SK-N-SH (cell line): ENCODE measurements at regions not wholly inside any gene's neighbourhood (a gene's known extent, or its start where the extent isn't known, plus 50 kb on each side); places are given as distances from the start of the nearest gene placed in this dataset.

ENCODE experiments used
- CTCF ChIA-PET: fragments of 300-600, 350-600 bp; formaldehyde crosslinking; extraction: SDS; loops from one replicate; lab custom pipeline; 2021; lab: Yijun Ruan, JAX
- POLR2A ChIA-PET: fragments of 350-600 bp; sonication (Branson Sonifier 250); formaldehyde crosslinking; extraction: SDS; loops from one replicate; lab custom pipeline; 2020; ENCODE audit warnings: antibody characterized with exemption, inconsistent platforms; lab: Yijun Ruan, JAX
- DNase-seq: peaks from one replicate; pipeline ENCODE4 v3.0.0; 2012
- H2AFZ ChIP-seq: fragments of 200-600 bp; sonication (generic); 2 replicates; pipeline ENCODE4 v1.8.1; 2016; ENCODE audit warnings: antibody characterized with exemption, mild to moderate bottlenecking, low read depth
- H3F3A ChIP-seq: fragments of 200-600 bp; sonication (generic); replicated peaks from 2 replicates; pipeline ENCODE3; 2016; ENCODE audit warnings: antibody characterized with exemption, mild to moderate bottlenecking; ENCODE audit not compliant: insufficient read depth
- H3K27ac ChIP-seq, 2 experiments: fragments of 200-500 bp in 1 of 2; fragments of 200-600 bp in 1 of 2; sonication (Bioruptor generic) in 1 of 2; sonication (generic), shearing (Covaris generic) in 1 of 2; 2 replicates each; pipeline versions ENCODE4 v1.5.1 to v1.6.1; 2014 to 2016; ENCODE audit warnings: low read depth in 2 of 2, inconsistent platforms in 1 of 2, low read length in 1 of 2, mild to moderate bottlenecking in 1 of 2, mixed read lengths in 1 of 2
- H3K27me3 ChIP-seq: fragments of 200-600 bp; sonication (generic), shearing (Covaris generic); 2 replicates; pipeline ENCODE4 v1.6.1; 2016; ENCODE audit warnings: mixed run types; ENCODE audit not compliant: insufficient read depth
- H3K36me3 ChIP-seq, 2 experiments: fragments of 200-500 bp in 1 of 2; fragments of 200-600 bp in 1 of 2; sonication (Bioruptor generic) in 1 of 2; sonication (generic) in 1 of 2; replicated peaks in 1 of 2; 2 replicates each; pipeline versions ENCODE3 to v1.5.1; 2014 to 2016; ENCODE audit warnings: low read length in 1 of 2, mild to moderate bottlenecking in 1 of 2; ENCODE audit not compliant: insufficient read depth in 2 of 2, control insufficient read depth in 1 of 2
- H3K4me1 ChIP-seq, 2 experiments: fragments of 200-500 bp in 1 of 2; fragments of 200-600 bp in 1 of 2; sonication (Bioruptor generic) in 1 of 2; sonication (generic), shearing (Covaris generic) in 1 of 2; 2 replicates each; pipeline versions ENCODE4 v1.5.1 to v1.6.1; 2014 to 2016; ENCODE audit warnings: low read depth in 1 of 2, low read length in 1 of 2, mixed run types in 1 of 2; ENCODE audit not compliant: insufficient read depth in 2 of 2, control insufficient read depth in 1 of 2
- H3K4me2 ChIP-seq: fragments of 200-600 bp; sonication (generic), shearing (Covaris generic); 2 replicates; pipeline ENCODE4 v1.6.1; 2017; ENCODE audit warnings: mixed run types
- H3K4me3 ChIP-seq, 2 experiments: fragments of 200-500 bp in 1 of 2; fragments of 200-600 bp in 1 of 2; sonication (Bioruptor generic) in 1 of 2; sonication (generic), shearing (Covaris generic) in 1 of 2; 2 replicates each; pipeline versions ENCODE4 v1.5.1 to v1.8.1; 2014 to 2016; ENCODE audit warnings: low read depth in 2 of 2, inconsistent platforms in 1 of 2, low read length in 1 of 2, mild to moderate bottlenecking in 1 of 2, mixed read lengths in 1 of 2, moderate library complexity in 1 of 2
- H3K79me2 ChIP-seq: fragments of 200-600 bp; sonication (generic); 2 replicates; pipeline ENCODE4 v1.8.1; 2017; ENCODE audit warnings: mild to moderate bottlenecking; ENCODE audit not compliant: insufficient read depth
- H3K9ac ChIP-seq: fragments of 200-600 bp; sonication (generic); 2 replicates; pipeline ENCODE4 v1.6.1; 2017; ENCODE audit warnings: mixed run types
- H3K9me2 ChIP-seq: fragments of 200-600 bp; sonication (generic); 2 replicates; pipeline ENCODE4 v1.6.1; 2017; ENCODE audit warnings: mixed run types
- H3K9me3 ChIP-seq: fragments of 200-600 bp; sonication (generic); 2 replicates; pipeline ENCODE4 v1.6.1; 2017; ENCODE audit warnings: mixed run types, mild to moderate bottlenecking, moderate library complexity
- H4K20me1 ChIP-seq: fragments of 200-600 bp; sonication (generic); 2 replicates; pipeline ENCODE4 v1.6.1; 2017; ENCODE audit warnings: mild to moderate bottlenecking, mixed run types; ENCODE audit not compliant: insufficient read depth
- CHD2 ChIP-seq: fragments of 150-350 bp; IDR thresholded peaks from 2 replicates; pipeline ENCODE4 v1.6.1; 2018; ENCODE audit warnings: low read length; ENCODE audit not compliant: partially characterized antibody
- EZH2phosphoT487 ChIP-seq: fragments of 200-600 bp; sonication (generic); IDR thresholded peaks from 2 replicates; pipeline ENCODE4 v1.6.1; 2017; ENCODE audit warnings: low read depth, mixed run types, mild to moderate bottlenecking, antibody characterized with exemption, moderate library complexity, borderline replicate concordance
- FOSL2 ChIP-seq: IDR thresholded peaks from 2 replicates; pipeline ENCODE4 v1.4.0; 2012; ENCODE audit warnings: low read depth, mild to moderate bottlenecking, moderate library complexity, borderline replicate concordance
- GABPA ChIP-seq: IDR thresholded peaks from 2 replicates; pipeline ENCODE4 v1.4.0; 2012; ENCODE audit warnings: low read depth, mild to moderate bottlenecking
- GATA2 ChIP-seq: sonication (generic); formaldehyde crosslinking; IDR thresholded peaks from 2 replicates; pipeline ENCODE4 v1.5.0; 2020; ENCODE audit warnings: mild to moderate bottlenecking, missing genetic modification reagents
- MEF2A ChIP-seq: IDR thresholded peaks from 2 replicates; pipeline ENCODE4 v1.4.0; 2012; ENCODE audit warnings: low read depth, borderline replicate concordance
- NFIC ChIP-seq: IDR thresholded peaks from 2 replicates; pipeline ENCODE4 v1.4.0; 2012; ENCODE audit warnings: borderline replicate concordance
- NRF1 ChIP-seq: IDR thresholded peaks from 2 replicates; pipeline ENCODE4 v1.6.1; 2012; ENCODE audit warnings: low read depth, mild to moderate bottlenecking, low read length
- POLR2AphosphoS5 ChIP-seq: IDR thresholded peaks from 2 replicates; pipeline ENCODE4 v1.6.1; 2012; ENCODE audit warnings: low read depth, low read length
- RAD21 ChIP-seq: IDR thresholded peaks from 2 replicates; pipeline ENCODE4 v1.6.1; 2012; ENCODE audit warnings: mild to moderate bottlenecking, low read length
- RFX5 ChIP-seq: IDR thresholded peaks from 2 replicates; pipeline ENCODE4 v1.6.1; 2012; ENCODE audit warnings: mild to moderate bottlenecking, improper control_type of control experiment, low read length
- TAF1 ChIP-seq: IDR thresholded peaks from 2 replicates; pipeline ENCODE4 v1.6.1; 2012; ENCODE audit warnings: low read depth, mild to moderate bottlenecking, low read length, moderate library complexity, borderline replicate concordance
- TCF12 ChIP-seq: IDR thresholded peaks from 2 replicates; pipeline ENCODE4 v1.4.0; 2012
- TEAD4 ChIP-seq: IDR thresholded peaks from 2 replicates; pipeline ENCODE4 v1.4.0; 2012; ENCODE audit warnings: mild to moderate bottlenecking, borderline replicate concordance; ENCODE audit not compliant: insufficient read depth
- USF1 ChIP-seq: IDR thresholded peaks from 2 replicates; pipeline ENCODE4 v1.4.0; 2012; ENCODE audit warnings: low read depth, borderline replicate concordance
- USF2 ChIP-seq: fragments of 150-350 bp; IDR thresholded peaks from 2 replicates; pipeline ENCODE4 v1.6.1; 2017; ENCODE audit warnings: antibody characterized with exemption, low read length, low read depth, borderline replicate concordance
- YY1 ChIP-seq: IDR thresholded peaks from 2 replicates; pipeline ENCODE4 v1.4.0; 2012; ENCODE audit warnings: low read depth, mild to moderate bottlenecking
- ZBTB33 ChIP-seq: IDR thresholded peaks from 2 replicates; pipeline ENCODE4 v1.4.0; 2012; ENCODE audit warnings: low read depth, borderline replicate concordance
- WGBS: methylation state at CpG from one replicate; pipeline ENCODE4 v1.1.6; 2017; ENCODE audit warnings: low lambda C conversion rate; 5-methylcytosine and 5-hydroxymethylcytosine counted together

GRCh38 chr3:145489011-145489410 is 672.0 kb downstream of the PLOD2 start:
- H3F3A ChIP-seq: no peaks in the 10 kb centered on the region
- DNase-seq: no peak
- TF ChIP-seq TCF12: no peak
- TF ChIP-seq ZBTB33: no peak
- no peak for TF ChIP-seq RAD21
- TF ChIP-seq GABPA: no peak
- no peak for TF ChIP-seq YY1
- TF ChIP-seq USF2: no peak
- no peak for TF ChIP-seq FOSL2
- TF ChIP-seq MEF2A: no peak
- POLR2A ChIA-PET: no interaction called here
- H3K9me3 ChIP-seq: no peaks in the 10 kb centered on the region
- H2AFZ ChIP-seq: no peak overlapping the region
- no peaks in the 10 kb centered on the region for H3K27me3 ChIP-seq
- H3K4me1 ChIP-seq: no peaks in the 10 kb centered on the region
- CTCF ChIA-PET: no interaction called here
- no peak overlapping the region for H3K4me2 ChIP-seq
- no peak overlapping the region for H3K4me3 ChIP-seq
- no peaks in the 10 kb centered on the region for H4K20me1 ChIP-seq
- H3K79me2 ChIP-seq: no peaks in the 10 kb centered on the region
- no peak overlapping the region for H3K9ac ChIP-seq
- H3K36me3 ChIP-seq: no peaks in the 10 kb centered on the region
- no peaks in the 10 kb centered on the region for H3K9me2 ChIP-seq
- H3K27ac ChIP-seq: no peak overlapping the region

- Histone ChIP-seq H3F3A (no peaks in the 10 kb centered on the region), H3K4me2 (no peak overlapping the region), H3K36me3 (no peaks in the 10 kb centered on the region), H3K9me3 (no peaks in the 10 kb centered on the region), H3K79me2 (no peaks in the 10 kb centered on the region), H3K27ac (no peak overlapping the region), H3K4me1 (no peaks in the 10 kb centered on the region), H3K9me2 (no peaks in the 10 kb centered on the region), H4K20me1 (no peaks in the 10 kb centered on the region), H2AFZ (no peak overlapping the region), H3K4me3 (no peak overlapping the region), H3K27me3 (no peaks in the 10 kb centered on the region), H3K9ac (no peak overlapping the region)
- POLR2A ChIA-PET: no interaction called here
- no peak for DNase-seq
- CTCF ChIA-PET: no interaction called here
- TF ChIP-seq TEAD4 (no peak), USF1 (no peak), POLR2AphosphoS5 (no peak), ZBTB33 (no peak), GATA2 (CRISPR knock-in tag) (no peak), TAF1 (no peak), CHD2 (no peak), EZH2phosphoT487 (no peak), MEF2A (no peak), NRF1 (no peak), RFX5 (no peak), RAD21 (no peak), NFIC (no peak), YY1 (no peak)
- 5% methylated on average over 11 of the region's 11 CpGs for WGBS
Measured at GRCh38 chr3:145490088-145491048, 670.6 kb downstream of the PLOD2 start.
